Mesodermal cell (in vitro differentiated cells): ENCODE measurements at regions not wholly inside any gene's neighbourhood (a gene's known extent, or its start where the extent isn't known, plus 50 kb on each side); places are given as distances from the start of the nearest gene placed in this dataset.

Experiments
- H3K27ac ChIP-seq: 2 replicates; pipeline ENCODE4 v1.7.0; 2013; ENCODE audit warnings: mild to moderate bottlenecking, low read depth, low read length, moderate library complexity; ENCODE audit not compliant: severe bottlenecking
- H3K36me3 ChIP-seq: 2 replicates; pipeline ENCODE4 v1.7.1; 2013; ENCODE audit warnings: mild to moderate bottlenecking, low read length, moderate library complexity; ENCODE audit not compliant: control insufficient read depth, insufficient read depth
- H3K4me1 ChIP-seq: one replicate; pipeline ENCODE4 v1.7.1; 2013; ENCODE audit warnings: mild to moderate bottlenecking, low read length; ENCODE audit not compliant: insufficient read depth, control insufficient read depth, poor library complexity, severe bottlenecking
- H3K4me3 ChIP-seq: 2 replicates; pipeline ENCODE4 v1.7.0; 2013; ENCODE audit warnings: low read length, control low read depth, mild to moderate bottlenecking; ENCODE audit not compliant: insufficient read depth, poor library complexity, severe bottlenecking; ENCODE audit errors: extremely low read depth
- H3K9me3 ChIP-seq: 2 replicates; pipeline ENCODE4 v1.7.1; 2013; ENCODE audit warnings: mild to moderate bottlenecking, low read length, moderate library complexity; ENCODE audit not compliant: control insufficient read depth
- WGBS, 2 experiments: methylation state at CpG; one replicate each; pipeline ENCODE4 v1.1.5; 2013; ENCODE audit warnings: missing lambda C conversion rate in 2 of 2; ENCODE audit not compliant: insufficient coverage in 2 of 2; 5-methylcytosine and 5-hydroxymethylcytosine counted together

- Histone ChIP-seq H3K27ac (no peak overlapping the region), H3K9me3 (no peaks in the 10 kb centered on the region), H3K4me3 (no peak overlapping the region), H3K36me3 (no peaks in the 10 kb centered on the region), H3K4me1 (no peaks in the 10 kb centered on the region)
- WGBS, 2 experiments: 100% methylated on average over 2 of the region's 3 CpGs; no CpG with 5 or more reads in 1 of the 2 experiments
Measured at GRCh38 chr20:16966276-16966880, 218.2 kb downstream of the OTOR start.

GRCh38 chr20:16968099-16968498, 219.9 kb downstream of the OTOR start:
- no peak overlapping the region for H3K4me3 ChIP-seq
- H3K9me3 ChIP-seq: no peaks in the 10 kb centered on the region
- H3K4me1 ChIP-seq: no peaks in the 10 kb centered on the region
- no peaks in the 10 kb centered on the region for H3K36me3 ChIP-seq
- WGBS, 2 experiments: 86 to 90% methylated on average over 2 to 3 of the region's 3 CpGs
- H3K27ac ChIP-seq: no peak overlapping the region

GRCh38 chr20:16970776-16971175, 222.6 kb downstream of the OTOR start:
- Histone ChIP-seq H3K4me1 (no peaks in the 10 kb centered on the region), H3K4me3 (no peak overlapping the region), H3K9me3 (no peaks in the 10 kb centered on the region), H3K27ac (no peak overlapping the region), H3K36me3 (no peaks in the 10 kb centered on the region)
- WGBS, 2 experiments: 80% methylated on average over 3 of the region's 3 CpGs; no CpG with 5 or more reads in 1 of the 2 experiments

GRCh38 chr20:16974080-16974854, 226.1 kb downstream of the OTOR start:
- H3K4me1 ChIP-seq: no peaks in the 10 kb centered on the region
- no peak overlapping the region for H3K27ac ChIP-seq
- 94 to 100% methylated on average over 14 to 18 of the region's 20 CpGs for WGBS, 2 experiments
- H3K36me3 ChIP-seq: no peaks in the 10 kb centered on the region
- no peak overlapping the region for H3K4me3 ChIP-seq
- no peaks in the 10 kb centered on the region for H3K9me3 ChIP-seq

GRCh38 chr20:16974855-16975162, 226.7 kb downstream of the OTOR start:
- H3K4me3 ChIP-seq: no peak overlapping the region
- WGBS, 2 experiments: 93 to 94% methylated on average over 14 of the region's 14 CpGs
- no peaks in the 10 kb centered on the region for H3K4me1 ChIP-seq
- H3K36me3 ChIP-seq: no peaks in the 10 kb centered on the region
- H3K9me3 ChIP-seq: no peaks in the 10 kb centered on the region
- no peak overlapping the region for H3K27ac ChIP-seq

- H3K36me3 ChIP-seq: no peaks in the 10 kb centered on the region
- no peaks in the 10 kb centered on the region for H3K4me1 ChIP-seq
- H3K27ac ChIP-seq: no peak overlapping the region
- 89 to 93% methylated on average over 10 to 12 of the region's 12 CpGs for WGBS, 2 experiments
- H3K4me3 ChIP-seq: no peak overlapping the region
- no peaks in the 10 kb centered on the region for H3K9me3 ChIP-seq
Measured at GRCh38 chr20:16975682-16976081, 227.5 kb downstream of the OTOR start.

GRCh38 chr20:16978497-16978896, 230.3 kb downstream of the OTOR start:
- H3K4me3 ChIP-seq: no peak overlapping the region
- WGBS, 2 experiments: 80 to 100% methylated on average over 1 of the region's 1 CpG
- no peaks in the 10 kb centered on the region for H3K9me3 ChIP-seq
- no peak overlapping the region for H3K27ac ChIP-seq
- no peaks in the 10 kb centered on the region for H3K36me3 ChIP-seq
- H3K4me1 ChIP-seq: no peaks in the 10 kb centered on the region

GRCh38 chr20:16982091-16982726, 234.1 kb downstream of the OTOR start:
- Histone ChIP-seq H3K4me1 (no peaks in the 10 kb centered on the region), H3K9me3 (no peaks in the 10 kb centered on the region), H3K36me3 (no peaks in the 10 kb centered on the region), H3K27ac (no peak overlapping the region), H3K4me3 (no peak overlapping the region)
- WGBS, 2 experiments: 87 to 93% methylated on average over 4 of the region's 4 CpGs

GRCh38 chr20:16984481-16984880, 236.3 kb downstream of the OTOR start:
- H3K36me3 ChIP-seq: no peaks in the 10 kb centered on the region
- H3K9me3 ChIP-seq: no peaks in the 10 kb centered on the region
- H3K27ac ChIP-seq: no peak overlapping the region
- no peaks in the 10 kb centered on the region for H3K4me1 ChIP-seq
- no peak overlapping the region for H3K4me3 ChIP-seq

GRCh38 chr20:17003170-17003870, 223.5 kb upstream of the PCSK2 start:
- 83 to 85% methylated on average over 7 of the region's 7 CpGs for WGBS, 2 experiments
- Histone ChIP-seq H3K27ac (no peak overlapping the region), H3K4me1 (no peaks in the 10 kb centered on the region), H3K36me3 (no peaks in the 10 kb centered on the region), H3K9me3 (no peaks in the 10 kb centered on the region), H3K4me3 (no peak overlapping the region)
